GM12874 (cell line): ENCODE measurements at regions not wholly inside any gene's neighbourhood (a gene's known extent, or its start where the extent isn't known, plus 50 kb on each side); places are given as distances from the start of the nearest gene placed in this dataset.

ENCODE experiments used
- CTCF ChIP-seq: IDR thresholded peaks from 2 replicates; pipeline ENCODE4 v1.5.1; 2011; ENCODE audit warnings: low read depth, mild to moderate bottlenecking, control low read depth, low read length, moderate library complexity; ENCODE audit not compliant: insufficient read depth

- no peak for TF ChIP-seq CTCF
These were observed 93.7 kb downstream of the JRKL start for GRCh38 chr11:96483374-96483955.

- no peak for TF ChIP-seq CTCF
These were observed 94.5 kb downstream of the JRKL start for GRCh38 chr11:96484361-96484760.

- TF ChIP-seq CTCF = no peak
These were observed 97.2 kb downstream of the JRKL start for GRCh38 chr11:96486890-96487611.

GRCh38 chr11:96500440-96500839 is 110.6 kb downstream of the JRKL start:
- no peak for TF ChIP-seq CTCF

GRCh38 chr11:96506041-96506440 is 116.2 kb downstream of the JRKL start:
- no peak for TF ChIP-seq CTCF

GRCh38 chr11:96506953-96507354 is 117.1 kb downstream of the JRKL start:
- TF ChIP-seq CTCF = no peak

GRCh38 chr11:96508861-96509260 is 119.0 kb downstream of the JRKL start:
- TF ChIP-seq CTCF = no peak
